HG03139 (cell line): ENCODE measurements at regions not wholly inside any gene's neighbourhood (a gene's known extent, or its start where the extent isn't known, plus 50 kb on each side); places are given as distances from the start of the nearest gene placed in this dataset.

Source experiments
- ATAC-seq: cut with Tn5 transposase; IDR thresholded peaks from one replicate; pipeline ENCODE4 v1.9.1; 2021; ENCODE audit not compliant: unreplicated experiment

GRCh38 chr18:28947900-28948299 is 771.0 kb upstream of the CDH2 start:
- no peak for ATAC-seq

- ATAC-seq = no peak
Observed at GRCh38 chr18:28946471-28946870, 769.5 kb upstream of the CDH2 start.

GRCh38 chr18:28922936-28923335 is 746.0 kb upstream of the CDH2 start:
- no peak for ATAC-seq

- no peak for ATAC-seq
Observed at GRCh38 chr18:28916456-28916855, 739.5 kb upstream of the CDH2 start.

GRCh38 chr18:28905509-28905908 is 728.6 kb upstream of the CDH2 start:
- ATAC-seq = no peak

- ATAC-seq = no peak
Observed at GRCh38 chr18:28904789-28905364, 727.9 kb upstream of the CDH2 start.

- ATAC-seq = no peak
Observed at GRCh38 chr18:28903306-28903705, 726.4 kb upstream of the CDH2 start.

- no peak for ATAC-seq
Observed at GRCh38 chr18:28890791-28891190, 713.9 kb upstream of the CDH2 start.

- no peak for ATAC-seq
Observed at GRCh38 chr18:28884304-28884703, 707.4 kb upstream of the CDH2 start.

GRCh38 chr18:28880856-28881255 is 703.9 kb upstream of the CDH2 start:
- no peak for ATAC-seq

GRCh38 chr18:28875059-28875458 is 698.1 kb upstream of the CDH2 start:
- ATAC-seq = no peak

GRCh38 chr18:28863396-28863795 is 686.5 kb upstream of the CDH2 start:
- ATAC-seq = no peak

GRCh38 chr18:28858248-28858647 is 681.3 kb upstream of the CDH2 start:
- ATAC-seq = no peak

- no peak for ATAC-seq
Observed at GRCh38 chr18:28855989-28856388, 679.1 kb upstream of the CDH2 start.

- ATAC-seq = no peak
Observed at GRCh38 chr18:28855524-28855923, 678.6 kb upstream of the CDH2 start.

GRCh38 chr18:28854964-28855363 is 678.0 kb upstream of the CDH2 start:
- ATAC-seq = no peak

- no peak for ATAC-seq
Observed at GRCh38 chr18:28846958-28847357, 670.0 kb upstream of the CDH2 start.

- ATAC-seq = no peak
Observed at GRCh38 chr18:28837100-28837499, 660.2 kb upstream of the CDH2 start.

GRCh38 chr18:28834889-28835288 is 658.0 kb upstream of the CDH2 start:
- no peak for ATAC-seq

- ATAC-seq = no peak
Observed at GRCh38 chr18:28831908-28832307, 655.0 kb upstream of the CDH2 start.

GRCh38 chr18:28831476-28831875 is 654.5 kb upstream of the CDH2 start:
- ATAC-seq = no peak

- no peak for ATAC-seq
Observed at GRCh38 chr18:28826107-28826506, 649.2 kb upstream of the CDH2 start.

- ATAC-seq = no peak
Observed at GRCh38 chr18:28824183-28824574, 647.2 kb upstream of the CDH2 start.
